IMR-90 (cell line): ENCODE measurements at regions not wholly inside any gene's neighbourhood (a gene's known extent, or its start where the extent isn't known, plus 50 kb on each side); places are given as distances from the start of the nearest gene placed in this dataset.

Source experiments
- ATAC-seq: fragments of 200-7000 bp; cut with Tn5 transposase; 2 replicates; pipeline ENCODE4 v1.9.1; 2020; ENCODE audit warnings: low read depth, mild to moderate bottlenecking, moderate library complexity
- BruUV-seq: library from RNA; stranded (reverse); fragments of 400-500 nt; replicated peaks from 2 replicates; lab custom pipeline; 2021; lab: Mats Ljungman, UMichigan
- CTCF ChIA-PET: fragments of 300-600 bp; formaldehyde crosslinking; extraction: SDS; loops from one replicate; lab custom pipeline; 2021; ENCODE audit warnings: antibody characterized with exemption; lab: Yijun Ruan, JAX
- POLR2A ChIA-PET: fragments of 300-600 bp; sonication (Branson Sonifier 250); formaldehyde crosslinking; loops from one replicate; lab custom pipeline; 2022; ENCODE audit warnings: antibody characterized with exemption; ENCODE audit not compliant: unreplicated experiment; lab: Charles Lee
- DNase-seq: peaks from one replicate; pipeline ENCODE4 v3.0.0; 2013
- H2AFZ ChIP-seq: replicated peaks from 2 replicates; pipeline ENCODE3; 2013; ENCODE audit warnings: low read length, mild to moderate bottlenecking; ENCODE audit not compliant: poor library complexity
- H2AK5ac ChIP-seq: 2 replicates; pipeline ENCODE4 v1.6.1; 2013; ENCODE audit warnings: low read depth, low read length, inconsistent platforms
- H2AK9ac ChIP-seq: replicated peaks from 2 replicates; pipeline ENCODE3; 2013; ENCODE audit warnings: mild to moderate bottlenecking, low read depth, low read length, moderate library complexity; ENCODE audit not compliant: poor library complexity
- H2BK120ac ChIP-seq: 2 replicates; pipeline ENCODE4 v1.6.1; 2013; ENCODE audit warnings: low read depth, low read length, inconsistent platforms
- H2BK15ac ChIP-seq: 3 replicates; pipeline ENCODE4 v1.6.1; 2013; ENCODE audit warnings: low read depth, low read length, inconsistent platforms
- H2BK20ac ChIP-seq: 2 replicates; pipeline ENCODE4 v1.6.1; 2013; ENCODE audit warnings: low read depth, mild to moderate bottlenecking, inconsistent platforms, low read length, moderate library complexity
- H2BK5ac ChIP-seq: 2 replicates; pipeline ENCODE4 v1.6.1; 2013; ENCODE audit warnings: mild to moderate bottlenecking, low read depth, low read length, inconsistent platforms; ENCODE audit not compliant: poor library complexity, severe bottlenecking
- H3K14ac ChIP-seq: replicated peaks from 2 replicates; pipeline ENCODE4 v1.6.1; 2013; ENCODE audit warnings: low read depth, low read length, inconsistent platforms
- H3K18ac ChIP-seq: 2 replicates; pipeline ENCODE4 v1.6.1; 2013; ENCODE audit warnings: low read depth, low read length, control low read depth
- H3K23ac ChIP-seq: 2 replicates; pipeline ENCODE4 v1.6.1; 2013; ENCODE audit warnings: low read depth, low read length, inconsistent platforms
- H3K27ac ChIP-seq: 2 replicates; pipeline ENCODE4 v1.5.1; 2013; ENCODE audit warnings: mild to moderate bottlenecking, control low read depth, low read length; ENCODE audit not compliant: insufficient read depth
- H3K27me3 ChIP-seq: 2 replicates; pipeline ENCODE4 v1.6.1; 2013; ENCODE audit warnings: low read length; ENCODE audit not compliant: control insufficient read depth, insufficient read depth
- H3K36me3 ChIP-seq: 2 replicates; pipeline ENCODE4 v1.6.1; 2013; ENCODE audit warnings: low read length, mixed read lengths; ENCODE audit not compliant: control insufficient read depth, insufficient read depth
- H3K4ac ChIP-seq: 2 replicates; pipeline ENCODE4 v1.6.1; 2013; ENCODE audit warnings: low read depth, low read length, inconsistent platforms
- H3K4me1 ChIP-seq: 2 replicates; pipeline ENCODE4 v1.6.1; 2013; ENCODE audit warnings: low read length, mixed read lengths; ENCODE audit not compliant: control insufficient read depth, insufficient read depth
- H3K4me2 ChIP-seq: 2 replicates; pipeline ENCODE4 v1.6.1; 2013; ENCODE audit warnings: low read depth, mild to moderate bottlenecking, control low read depth, low read length, moderate library complexity
- H3K4me3 ChIP-seq: 2 replicates; pipeline ENCODE4 v1.5.1; 2013; ENCODE audit warnings: low read depth, mild to moderate bottlenecking, control low read depth, low read length, moderate library complexity; ENCODE audit not compliant: insufficient read depth
- H3K56ac ChIP-seq: 2 replicates; pipeline ENCODE4 v1.6.1; 2013; ENCODE audit warnings: low read length, inconsistent platforms; ENCODE audit not compliant: insufficient read depth; ENCODE audit errors: extremely low read depth
- H3K79me1 ChIP-seq, 2 experiments: 2 replicates each; pipeline ENCODE4 v1.6.1; 2013; ENCODE audit warnings: low read length in 2 of 2, inconsistent platforms in 1 of 2, low read depth in 1 of 2
- H3K9ac ChIP-seq: 2 replicates; pipeline ENCODE4 v1.6.1; 2013; ENCODE audit warnings: low read depth, low read length, control low read depth
- H3K9me1 ChIP-seq: 2 replicates; pipeline ENCODE4 v1.6.1; 2013; ENCODE audit warnings: low read length, inconsistent platforms; ENCODE audit not compliant: insufficient read depth
- H3K9me3 ChIP-seq: 2 replicates; pipeline ENCODE4 v1.6.1; 2013; ENCODE audit warnings: low read length; ENCODE audit not compliant: control insufficient read depth, insufficient read depth
- H4K20me1 ChIP-seq: 2 replicates; pipeline ENCODE4 v1.6.1; 2013; ENCODE audit warnings: low read length, inconsistent platforms; ENCODE audit not compliant: insufficient read depth
- H4K5ac ChIP-seq: 2 replicates; pipeline ENCODE4 v1.6.1; 2013; ENCODE audit warnings: mild to moderate bottlenecking, low read depth, low read length, control low read depth
- H4K8ac ChIP-seq, 2 experiments: 2 replicates each; pipeline ENCODE4 v1.6.1; 2013; ENCODE audit warnings: low read depth in 2 of 2, low read length in 2 of 2, control low read depth in 1 of 2, inconsistent platforms in 1 of 2
- H4K91ac ChIP-seq: 2 replicates; pipeline ENCODE4 v1.6.1; 2013; ENCODE audit warnings: low read depth, low read length, inconsistent platforms; ENCODE audit not compliant: insufficient read depth
- BHLHE40 ChIP-seq: fragments of 150-350 bp; IDR thresholded peaks from 2 replicates; pipeline ENCODE4 v1.6.1; 2016; ENCODE audit warnings: mild to moderate bottlenecking, low read depth, low read length
- CEBPB ChIP-seq: IDR thresholded peaks from 2 replicates; pipeline ENCODE4 v1.6.1; 2012; ENCODE audit warnings: low read depth, low read length, improper control_type of control experiment
- MXI1 ChIP-seq: IDR thresholded peaks from 2 replicates; pipeline ENCODE4 v1.6.1; 2012; ENCODE audit warnings: low read depth, mild to moderate bottlenecking, low read length, moderate library complexity, borderline replicate concordance
- NFE2L2 ChIP-seq: fragments of 150-350 bp; IDR thresholded peaks from 2 replicates; pipeline ENCODE4 v1.6.1; 2016; ENCODE audit warnings: low read depth, mild to moderate bottlenecking, low read length
- RAD21 ChIP-seq: IDR thresholded peaks from 2 replicates; pipeline ENCODE4 v1.6.1; 2012; ENCODE audit warnings: low read length, improper control_type of control experiment
- RCOR1 ChIP-seq: IDR thresholded peaks from 2 replicates; pipeline ENCODE4 v1.6.1; 2012; ENCODE audit warnings: mild to moderate bottlenecking, low read length, improper control_type of control experiment; ENCODE audit not compliant: insufficient replicate concordance
- RFX5 ChIP-seq: IDR thresholded peaks from 2 replicates; pipeline ENCODE4 v1.8.0; 2012; ENCODE audit warnings: low read depth, mild to moderate bottlenecking, low read length, moderate library complexity
- SMC3 ChIP-seq: fragments of 150-350 bp; IDR thresholded peaks from 2 replicates; pipeline ENCODE4 v1.6.1; 2016; ENCODE audit warnings: low read depth, mild to moderate bottlenecking, antibody characterized with exemption, low read length, moderate library complexity
- USF2 ChIP-seq: fragments of 150-350 bp; IDR thresholded peaks from 2 replicates; pipeline ENCODE4 v1.6.1; 2017; ENCODE audit warnings: mild to moderate bottlenecking, antibody characterized with exemption, low read length, low read depth
- dilution Hi-C: fragments of 300-500 bp; cut with HindIII; formaldehyde crosslinking; loops from one replicate; pipeline ENCODE4 v1.14.3; 2018; ENCODE audit warnings: low sequenced_read_pairs; ENCODE audit not compliant: unreplicated experiment
- in situ Hi-C: fragments of 300-500 bp; cut with MboI; formaldehyde crosslinking; loops from 3 replicates; pipeline ENCODE4 v1.14.3; 2019; ENCODE audit warnings: low sequenced_read_pairs, inconsistent platforms, mixed read lengths
- intact Hi-C: fragments of 100-400 bp; cut with micrococcal nuclease; formaldehyde crosslinking; loops from 2 replicates; pipeline ENCODE4 v1.10.0; 2022
- TF ChIP-seq, protein P1 (sequence below): fragments of 150-350 bp; IDR thresholded peaks from 2 replicates; pipeline ENCODE4 v1.6.1; 2016; ENCODE audit warnings: low read depth, mild to moderate bottlenecking, low read length, moderate library complexity, borderline replicate concordance

DNA sequence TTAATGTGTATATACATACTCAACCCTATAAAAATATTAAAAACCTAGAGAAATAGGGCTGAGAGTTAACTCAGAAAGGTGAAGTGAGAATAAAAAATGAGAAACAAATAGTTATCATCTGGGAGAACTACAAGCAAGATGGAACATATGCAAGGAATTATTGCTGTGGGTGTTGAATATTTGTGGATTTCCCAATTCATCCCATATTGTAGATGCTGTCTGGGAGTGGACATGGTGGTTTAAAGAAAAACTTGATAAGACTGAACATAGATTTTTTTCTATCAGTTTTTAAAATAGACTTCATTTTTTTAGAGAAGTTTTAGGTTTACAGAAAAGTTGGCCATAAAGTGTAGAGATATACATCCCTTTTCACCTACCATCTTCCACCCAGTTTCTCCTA, 263.5 kb downstream of the SPATA31D1 start:
- Histone ChIP-seq H3K9ac (no peak overlapping the region), H3K27ac (no peak overlapping the region), H3K4me3 (no peak overlapping the region), H3K27me3 (no peaks in the 10 kb centered on the region), H3K4me2 (no peak overlapping the region), H4K8ac (no peak overlapping the region), H4K91ac (no peak overlapping the region), H3K18ac (no peak overlapping the region), H2BK15ac (no peak overlapping the region), H3K9me1 (peaks cover 3% of the 10 kb centered on the region; the same call in 1 of the 2 replicates), H3K36me3 (no peaks in the 10 kb centered on the region), H2BK120ac (no peak overlapping the region), H3K4ac (no peak overlapping the region), H2AK5ac (no peak overlapping the region), H4K20me1 (no peaks in the 10 kb centered on the region), H3K14ac (no peak overlapping the region), H3K23ac (no peak overlapping the region), H3K9me3 (no peaks in the 10 kb centered on the region), H2BK20ac (no peak overlapping the region), H4K5ac (no peak overlapping the region), H2AK9ac (no peak overlapping the region), H2AFZ (no peak overlapping the region), H3K4me1 (peaks cover 4% of the 10 kb centered on the region; the same call in 1 of the 2 replicates), H3K56ac (no peak overlapping the region), H2BK5ac (no peak overlapping the region), H3K79me1 (no peaks in the 10 kb centered on the region)
- intact Hi-C loops = no loop called here
- in situ Hi-C loops = no loop called here
- CTCF ChIA-PET = no interaction called here
- no TSS peak for BruUV-seq
- dilution Hi-C loops = no loop called here
- ATAC-seq (no peak), DNase-seq (no peak)
- TF ChIP-seq BHLHE40 = no peak
- no peak for TF ChIP-seq SMC3
- no peak for TF ChIP-seq USF2
- no peak for TF ChIP-seq RFX5
- no peak for TF ChIP-seq RCOR1
- TF ChIP-seq, protein P1, sequence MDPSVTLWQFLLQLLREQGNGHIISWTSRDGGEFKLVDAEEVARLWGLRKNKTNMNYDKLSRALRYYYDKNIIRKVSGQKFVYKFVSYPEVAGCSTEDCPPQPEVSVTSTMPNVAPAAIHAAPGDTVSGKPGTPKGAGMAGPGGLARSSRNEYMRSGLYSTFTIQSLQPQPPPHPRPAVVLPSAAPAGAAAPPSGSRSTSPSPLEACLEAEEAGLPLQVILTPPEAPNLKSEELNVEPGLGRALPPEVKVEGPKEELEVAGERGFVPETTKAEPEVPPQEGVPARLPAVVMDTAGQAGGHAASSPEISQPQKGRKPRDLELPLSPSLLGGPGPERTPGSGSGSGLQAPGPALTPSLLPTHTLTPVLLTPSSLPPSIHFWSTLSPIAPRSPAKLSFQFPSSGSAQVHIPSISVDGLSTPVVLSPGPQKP = no peak
- no peak for TF ChIP-seq RAD21
- no peak for TF ChIP-seq MXI1
- TF ChIP-seq CEBPB = no peak
- TF ChIP-seq NFE2L2 = no peak
- POLR2A ChIA-PET = no interaction called here
